Heart left ventricle (tissue), 16 donors: ENCODE measurements at regions not wholly inside any gene's neighbourhood (a gene's known extent, or its start where the extent isn't known, plus 50 kb on each side); places are given as distances from the start of the nearest gene placed in this dataset.

Source experiments
- ATAC-seq, 4 donors: fragments of 200-7000 bp; cut with Tn5 transposase; one replicate each; pipeline ENCODE4 v1.9.1; 2020 to 2022; ENCODE audit warnings: moderate library complexity in 4 of 4, mild to moderate bottlenecking in 3 of 4, moderate number of reproducible peaks in 1 of 4
- DNase-seq, 5 donors: peaks; one replicate each; pipeline ENCODE4 v3.0.0-alpha.2; 2020
- H3K27ac ChIP-seq, 12 donors: fragments of 200-600 bp; sonication (generic) in 4 of 12; one replicate each; pipeline versions ENCODE4 v1.5.0 to v1.8.0; 2016 to 2022; ENCODE audit warnings: mild to moderate bottlenecking in 2 of 12
- H3K27me3 ChIP-seq, 9 donors: fragments of 200-600 bp; sonication (generic) in 2 of 9; one replicate each; pipeline versions ENCODE4 v1.5.1 to v1.8.0; 2016 to 2022; ENCODE audit warnings: mild to moderate bottlenecking in 3 of 9
- H3K36me3 ChIP-seq, 9 donors: fragments of 200-600 bp; sonication (generic) in 2 of 9; one replicate each; pipeline versions ENCODE4 v1.5.0 to v1.8.0; 2018 to 2022; ENCODE audit warnings: mild to moderate bottlenecking in 2 of 9
- H3K4me1 ChIP-seq, 12 donors: fragments of 200-600 bp; sonication (generic) in 4 of 12; one replicate each; pipeline versions ENCODE4 v1.5.0 to v1.8.0; 2016 to 2022; ENCODE audit warnings: mild to moderate bottlenecking in 3 of 12
- H3K4me3 ChIP-seq, 12 donors: fragments of 200-600 bp; sonication (generic) in 4 of 12; one replicate each; pipeline versions ENCODE4 v1.5.0 to v1.8.0; 2017 to 2022; ENCODE audit warnings: mild to moderate bottlenecking in 9 of 12, moderate library complexity in 4 of 12
- H3K9me3 ChIP-seq, 12 donors: fragments of 200-600 bp; sonication (generic) in 4 of 12; one replicate each; pipeline versions ENCODE4 v1.5.0 to v1.8.0; 2016 to 2022; ENCODE audit warnings: mild to moderate bottlenecking in 1 of 12
- CTCF ChIP-seq, 12 donors: fragments of 200-600 bp; sonication (generic) in 4 of 12; IDR thresholded peaks; one replicate each; pipeline versions ENCODE4 v1.5.0 to v1.8.0; 2018 to 2022; ENCODE audit warnings: antibody characterized with exemption in 12 of 12, mild to moderate bottlenecking in 5 of 12
- POLR2A ChIP-seq, 2 donors: fragments of 450-650 bp; IDR thresholded peaks; one replicate each; pipeline ENCODE4 v1.6.1; 2017; ENCODE audit warnings: antibody characterized with exemption in 2 of 2, mild to moderate bottlenecking in 2 of 2, moderate library complexity in 2 of 2
- WGBS, 4 donors: extraction: QIAGEN DNeasy Blood & Tissue Kit in 2 of 4; methylation state at CpG; one replicate each; pipeline versions ENCODE4 v1.1.5 to v1.1.7; 2013 to 2018; 5-methylcytosine and 5-hydroxymethylcytosine counted together
- intact Hi-C, 10 donors: fragments of 100-400 bp; cut with DNase I; formaldehyde crosslinking; loops; one replicate each; pipeline versions ENCODE4 v1.11.1 to v1.14.2; 2022
- donor health status: ischemic (EF 13 %, LVEDD 7.1; RV severe dilation, severe dysfunction).
- donor health status: healthy with polysubstance abuse.
- donor health status: DM: no; HTN: yes; CAD: no.
- donor health status: DM: no; HTN: no; CAD: no.
- donor health status: ischemic (EF 25% LVEDD 6.9; RV normal size, moderate dysfunction).
- donor health status: ischemic (EF 25% LVEDD 5.7; RV mildly dilated, moderate dysfunction).
- donor health status: healthy.
- donor health status: DM: yes; HTN: yes; CAD: no.
- donor health status: ischemic (EF 35%, LVEDD 5.7; RV mildly dilated, moderate dysfunction).
- donor health status: nonischemic (EF 11% LVEDD 7.7; RV severe dilation, severe dysfunction).
- donor health status: DM: yes; HTN: yes; CAD: no.
- donor health status: PGD.
- donor health status: ischemic (EF 29% LVEDD 5.4; RV normal size, mild dysfunction).
- donor health status: nonischemic (EF 23%, LVEDD 6.1; RV moderate dilation, normal function).

DNA sequence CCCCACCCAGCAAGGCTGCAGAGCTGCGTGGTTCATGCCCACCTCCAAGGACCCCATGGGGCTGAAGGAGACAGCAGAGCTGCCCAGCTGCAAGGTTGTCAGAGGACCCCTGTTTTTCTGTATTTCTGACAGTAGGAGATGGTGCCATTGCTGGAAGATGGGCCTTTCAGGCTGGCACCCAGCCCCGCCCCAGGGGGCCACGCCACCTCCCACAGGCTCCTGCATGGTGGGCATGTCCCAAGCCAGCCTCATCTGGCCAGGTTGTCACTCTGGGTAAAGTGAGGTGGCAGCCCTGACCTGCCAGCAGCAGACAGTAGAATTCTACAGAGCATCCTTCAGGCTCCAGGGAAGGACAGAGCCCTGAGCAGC lies 75.5 kb upstream of the RET start:
- no peak overlapping the region for H3K4me3 ChIP-seq
- no peaks in the 10 kb centered on the region for H3K9me3 ChIP-seq
- H3K27ac ChIP-seq = no peak overlapping the region
- H3K36me3 ChIP-seq = no peaks in the 10 kb centered on the region
- DNase-seq (peak in 1 of 5 donors; percentile 33), ATAC-seq (no peak)
- no peak for TF ChIP-seq POLR2A (IDR thresholded peaks at IDR 0.05)
- TF ChIP-seq CTCF (IDR thresholded peaks at IDR 0.05) = no peak
- 76 to 93% (median 87%) methylated on average over 3 of the region's 3 CpGs for WGBS, 4 donors
- no peaks in the 10 kb centered on the region for H3K4me1 ChIP-seq
- intact Hi-C loops = no loop called here
- no peaks in the 10 kb centered on the region for H3K27me3 ChIP-seq

- TF ChIP-seq POLR2A (IDR thresholded peaks at IDR 0.05) = no peak
- no peak for TF ChIP-seq CTCF (IDR thresholded peaks at IDR 0.05)
- no peak overlapping the region for H3K4me3 ChIP-seq
- ATAC-seq (no peak), DNase-seq (peak in 1 of 5 donors; percentile 22)
- no peaks in the 10 kb centered on the region for H3K9me3 ChIP-seq
- no peaks in the 10 kb centered on the region for H3K27me3 ChIP-seq
- 56 to 67% (median 59%) methylated on average over 6 of the region's 6 CpGs for WGBS, 4 donors
- no peaks in the 10 kb centered on the region for H3K36me3 ChIP-seq
- intact Hi-C loops = no loop called here
- no peak overlapping the region for H3K27ac ChIP-seq
- H3K4me1 ChIP-seq = no peaks in the 10 kb centered on the region
Measured at GRCh38 chr10:43002596-43002995, 74.3 kb upstream of the RET start.

DNA sequence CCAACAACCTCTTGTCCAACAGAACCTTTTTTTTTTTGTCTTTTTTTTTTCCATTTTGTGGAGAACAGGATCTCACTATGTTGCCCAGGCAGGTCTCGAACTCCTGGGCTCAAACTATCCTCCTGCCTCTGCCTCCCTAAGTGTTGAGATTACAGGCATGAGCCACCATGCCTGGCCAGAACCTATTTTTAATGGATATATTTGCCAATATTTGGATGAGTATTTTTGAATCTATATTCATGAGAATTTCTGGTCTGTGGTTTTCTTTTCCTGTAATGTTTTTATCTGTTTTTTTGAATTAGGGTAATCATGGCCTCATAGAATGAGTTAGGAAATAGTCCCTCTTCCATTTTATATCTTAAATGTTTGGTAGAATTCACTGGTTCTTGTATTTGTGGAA lies 70.4 kb upstream of the RET start:
- no peaks in the 10 kb centered on the region for H3K36me3 ChIP-seq
- no peak for ATAC-seq
- WGBS, 4 donors = 76 to 90% (median 82%) methylated on average over 1 of the region's 1 CpG

GRCh38 chr10:43012578-43012977 lies 64.3 kb upstream of the RET start:
- Histone ChIP-seq H3K4me3 (no peak overlapping the region), H3K4me1 (no peaks in the 10 kb centered on the region), H3K9me3 (peaks cover 0 to 15% (median 0%) of the 10 kb centered on the region in 12 donors), H3K27me3 (peaks cover 0 to 2% (median 0%) of the 10 kb centered on the region in 9 donors), H3K27ac (no peak overlapping the region), H3K36me3 (no peaks in the 10 kb centered on the region)
- ATAC-seq (no peak), DNase-seq (no peak)
- TF ChIP-seq CTCF (IDR thresholded peaks at IDR 0.05) (no peak), POLR2A (IDR thresholded peaks at IDR 0.05) (no peak)
- intact Hi-C loops = no loop called here
- WGBS, 4 donors = 74 to 82% (median 80%) methylated on average over 2 of the region's 2 CpGs

More for the DNA sequence above, 70.4 kb upstream of the RET start:
- Histone ChIP-seq H3K4me3 (no peak overlapping the region), H3K4me1 (no peaks in the 10 kb centered on the region), H3K27ac (no peak overlapping the region), H3K9me3 (peaks cover 0 to 9% (median 0%) of the 10 kb centered on the region in 12 donors), H3K27me3 (peaks cover 0 to 2% (median 0%) of the 10 kb centered on the region in 9 donors)
- intact Hi-C loops = no loop called here
- no peak for DNase-seq
- TF ChIP-seq CTCF (IDR thresholded peaks at IDR 0.05) (no peak), POLR2A (IDR thresholded peaks at IDR 0.05) (no peak)
